Keratinocyte (primary cell): ENCODE measurements at regions not wholly inside any gene's neighbourhood (a gene's known extent, or its start where the extent isn't known, plus 50 kb on each side); places are given as distances from the start of the nearest gene placed in this dataset.

ENCODE experiments used
- DNase-seq: peaks from one replicate; pipeline ENCODE4 v3.0.0-alpha.2; 2011; ENCODE audit warnings: low read depth, missing footprints, low spot score
- FAIRE-seq: peaks from 2 replicates; lab custom pipeline; 2011; peaks lifted over from hg19 to GRCh38; lab: Jason Lieb, UNC
- H2AFZ ChIP-seq: 2 replicates; pipeline ENCODE4 v1.6.0; 2012; ENCODE audit warnings: low read length, control low read depth, inconsistent platforms; ENCODE audit not compliant: control insufficient read depth
- H3K27ac ChIP-seq: 2 replicates; pipeline ENCODE4 v1.5.1; 2011; ENCODE audit warnings: low read length; ENCODE audit not compliant: control insufficient read depth, insufficient read depth
- H3K27me3 ChIP-seq: 3 replicates; pipeline ENCODE4 v1.6.0; 2011; ENCODE audit warnings: low read length; ENCODE audit not compliant: control insufficient read depth, insufficient read depth; ENCODE audit errors: extremely low read depth
- H3K36me3 ChIP-seq, 2 experiments: 2 replicates in 1 of 2; 3 replicates in 1 of 2; pipeline ENCODE4 v1.5.1; 2011; ENCODE audit warnings: low read length in 2 of 2, mild to moderate bottlenecking in 1 of 2; ENCODE audit not compliant: control insufficient read depth in 2 of 2, insufficient read depth in 2 of 2; ENCODE audit errors: extremely low read depth in 1 of 2
- H3K4me1 ChIP-seq: 3 replicates; pipeline ENCODE4 v1.5.1; 2011; ENCODE audit warnings: low read length; ENCODE audit not compliant: control insufficient read depth, insufficient read depth; ENCODE audit errors: extremely low read depth
- H3K4me2 ChIP-seq: 3 replicates; pipeline ENCODE4 v1.6.0; 2011; ENCODE audit warnings: low read depth, low read length; ENCODE audit not compliant: control insufficient read depth, insufficient read depth; ENCODE audit errors: extremely low read depth
- H3K4me3 ChIP-seq, 3 experiments: fragments of 200-600 bp in 1 of 3; sonication (generic) in 1 of 3; 2 replicates in 2 of 3; 3 replicates in 1 of 3; pipeline ENCODE4 v1.5.1; 2011 to 2016; ENCODE audit warnings: low read length in 3 of 3, mild to moderate bottlenecking in 3 of 3, control low read depth in 2 of 3, inconsistent platforms in 1 of 3, low read depth in 1 of 3, mixed read lengths in 1 of 3, mixed run types in 1 of 3, moderate library complexity in 1 of 3; ENCODE audit not compliant: control insufficient read depth in 2 of 3, insufficient read depth in 2 of 3; ENCODE audit errors: extremely low read depth in 1 of 3
- H3K79me2 ChIP-seq: 2 replicates; pipeline ENCODE4 v1.6.0; 2012; ENCODE audit warnings: low read length; ENCODE audit not compliant: control insufficient read depth, insufficient read depth
- H3K9ac ChIP-seq: 3 replicates; pipeline ENCODE4 v1.6.0; 2011; ENCODE audit warnings: low read length; ENCODE audit not compliant: control insufficient read depth, insufficient read depth; ENCODE audit errors: extremely low read depth
- H3K9me1 ChIP-seq: 3 replicates; pipeline ENCODE4 v1.6.0; 2011; ENCODE audit warnings: low read length; ENCODE audit not compliant: control insufficient read depth, insufficient read depth; ENCODE audit errors: extremely low read depth
- H3K9me3 ChIP-seq: 2 replicates; pipeline ENCODE4 v1.5.1; 2012; ENCODE audit warnings: low read depth, low read length; ENCODE audit not compliant: control insufficient read depth
- H4K20me1 ChIP-seq: 3 replicates; pipeline ENCODE4 v1.6.0; 2011; ENCODE audit warnings: low read length; ENCODE audit not compliant: control insufficient read depth, insufficient read depth; ENCODE audit errors: extremely low read depth
- CTCF ChIP-seq, 3 experiments: IDR thresholded peaks in 1 of 3; conservative IDR thresholded peaks in 1 of 3; optimal IDR thresholded peaks in 1 of 3; 2 replicates in 2 of 3; 3 replicates in 1 of 3; pipeline versions ENCODE3 to v1.5.1; 2011; ENCODE audit warnings: low read length in 3 of 3, mild to moderate bottlenecking in 3 of 3, moderate library complexity in 2 of 3, control low read depth in 1 of 3, inconsistent platforms in 1 of 3; ENCODE audit not compliant: insufficient read depth in 2 of 3; ENCODE audit errors: extremely low read depth in 1 of 3
- EZH2 ChIP-seq: IDR thresholded peaks from one replicate; pipeline ENCODE4 v1.6.1; 2012; ENCODE audit warnings: inconsistent platforms, mild to moderate bottlenecking, low read length, moderate library complexity
- dilution Hi-C: fragments of 300-500 bp; cut with MboI; formaldehyde crosslinking; loops from one replicate; pipeline ENCODE4 v1.7.0; 2020; ENCODE audit warnings: low sequenced_read_pairs; ENCODE audit not compliant: extremely low pct_ligation_motif_present

- H3K9me3 ChIP-seq = no peaks in the 10 kb centered on the region
- H3K4me1 ChIP-seq = no peaks in the 10 kb centered on the region
- DNase-seq = no peak
- no peaks in the 10 kb centered on the region for H3K9me1 ChIP-seq
- H3K4me3 ChIP-seq = no peak overlapping the region
- no peak overlapping the region for H3K9ac ChIP-seq
- H3K4me2 ChIP-seq = no peak overlapping the region
- H3K27me3 ChIP-seq = no peaks in the 10 kb centered on the region
- no peak overlapping the region for H3K27ac ChIP-seq
- H4K20me1 ChIP-seq = no peaks in the 10 kb centered on the region
- H2AFZ ChIP-seq = no peak overlapping the region
- no peaks in the 10 kb centered on the region for H3K79me2 ChIP-seq
- no peak for TF ChIP-seq EZH2
- no peak for TF ChIP-seq CTCF (optimal IDR thresholded peaks at IDR 0.05 in 1 of 3, IDR thresholded peaks at IDR 0.05 in 1 of 3, conservative IDR thresholded peaks at IDR 0.05 in 1 of 3; ENCODE audit: extremely low read depth in 1 of 3, insufficient read depth in 2 of 3, low read length in 3 of 3)
- H3K36me3 ChIP-seq = no peaks in the 10 kb centered on the region
- dilution Hi-C loops = no loop called here
- FAIRE-seq = no peak
Observed at GRCh38 chr1:91148641-91149069, 126.8 kb upstream of the ZNF644 start.

- H3K27me3 ChIP-seq = no peaks in the 10 kb centered on the region
Observed at GRCh38 chr1:91141858-91142257, 120.0 kb upstream of the ZNF644 start.

More at GRCh38 chr1:91141858-91142257, 120.0 kb upstream of the ZNF644 start:
- no peaks in the 10 kb centered on the region for H3K9me1 ChIP-seq
- TF ChIP-seq CTCF (optimal IDR thresholded peaks at IDR 0.05 in 1 of 3, IDR thresholded peaks at IDR 0.05 in 1 of 3, conservative IDR thresholded peaks at IDR 0.05 in 1 of 3; ENCODE audit: extremely low read depth in 1 of 3, insufficient read depth in 2 of 3, low read length in 3 of 3) = no peak
- TF ChIP-seq EZH2 = no peak
- H3K9me3 ChIP-seq = no peaks in the 10 kb centered on the region
- no peak overlapping the region for H3K9ac ChIP-seq
- H3K4me3 ChIP-seq = no peak overlapping the region
- DNase-seq = no peak
- dilution Hi-C loops = no loop called here
- no peak overlapping the region for H3K4me2 ChIP-seq
- FAIRE-seq = no peak
- no peaks in the 10 kb centered on the region for H3K79me2 ChIP-seq
- H4K20me1 ChIP-seq = no peaks in the 10 kb centered on the region
- no peak overlapping the region for H3K27ac ChIP-seq
- no peaks in the 10 kb centered on the region for H3K4me1 ChIP-seq
- no peak overlapping the region for H2AFZ ChIP-seq
- no peaks in the 10 kb centered on the region for H3K36me3 ChIP-seq
